Hepatocyte (in vitro differentiated cells): ENCODE measurements at regions not wholly inside any gene's neighbourhood (a gene's known extent, or its start where the extent isn't known, plus 50 kb on each side); places are given as distances from the start of the nearest gene placed in this dataset.

ENCODE experiments used
- CTCF ChIP-seq: fragments of 200-600 bp; sonication (generic); IDR thresholded peaks from 2 replicates; pipeline ENCODE4 v1.5.1; 2016; ENCODE audit warnings: antibody characterized with exemption, mild to moderate bottlenecking; ENCODE audit not compliant: poor library complexity
- EZH2 ChIP-seq: fragments of 200-600 bp; sonication (generic); IDR thresholded peaks from 2 replicates; pipeline ENCODE4 v1.6.1; 2016; ENCODE audit warnings: antibody characterized with exemption, mild to moderate bottlenecking, borderline replicate concordance

- TF ChIP-seq CTCF, result no peak
- TF ChIP-seq EZH2, result no peak
Measured at GRCh38 chr5:135173662-135174290, 139.7 kb upstream of the PITX1 start.
